ENCODE measurements at regions not wholly inside any gene's neighbourhood (a gene's known extent, or its start where the extent isn't known, plus 50 kb on each side); places are given as distances from the start of the nearest gene placed in this dataset.

DNA sequence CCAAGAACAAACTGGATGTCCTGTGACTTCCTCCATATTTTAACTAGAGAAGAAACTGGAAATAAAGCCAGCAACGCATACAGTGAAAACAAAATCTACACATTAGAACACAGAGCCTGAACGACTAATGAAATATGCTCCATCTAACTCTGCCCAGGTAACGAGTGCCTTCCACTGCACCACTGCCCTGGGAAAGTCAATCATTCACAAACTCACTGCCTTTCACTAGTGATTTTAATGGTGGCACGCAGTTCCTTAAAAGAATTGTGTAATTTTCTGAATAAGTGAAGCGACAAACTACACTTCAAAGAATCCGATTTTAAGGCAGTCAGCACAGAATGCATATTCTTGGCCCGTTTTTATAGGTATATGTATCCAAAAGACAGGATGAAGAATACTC lies 416.0 kb downstream of the SHQ1 start:
- Histone ChIP-seq H3K27ac (ENCODE audit: insufficient read depth, low read length, poor library complexity, severe bottlenecking) (no peak overlapping the region), H3K36me3 (ENCODE audit: control insufficient read depth, insufficient read depth, low read length) (no peaks in the 10 kb centered on the region), H3K4me1 (ENCODE audit: control insufficient read depth, insufficient read depth, low read length, poor library complexity, severe bottlenecking) (peaks cover 10% of the 10 kb centered on the region), H3K4me3 (ENCODE audit: insufficient read depth, low read depth, low read length, poor library complexity, severe bottlenecking) (no peak overlapping the region), H3K9me3 (ENCODE audit: control insufficient read depth, low read length) (no peaks in the 10 kb centered on the region), H3K27me3 (replicated peaks; ENCODE audit: control insufficient read depth, insufficient read depth, low read length, poor library complexity, severe bottlenecking) (no peaks in the 10 kb centered on the region)
- DNase-seq = no peak

DNA sequence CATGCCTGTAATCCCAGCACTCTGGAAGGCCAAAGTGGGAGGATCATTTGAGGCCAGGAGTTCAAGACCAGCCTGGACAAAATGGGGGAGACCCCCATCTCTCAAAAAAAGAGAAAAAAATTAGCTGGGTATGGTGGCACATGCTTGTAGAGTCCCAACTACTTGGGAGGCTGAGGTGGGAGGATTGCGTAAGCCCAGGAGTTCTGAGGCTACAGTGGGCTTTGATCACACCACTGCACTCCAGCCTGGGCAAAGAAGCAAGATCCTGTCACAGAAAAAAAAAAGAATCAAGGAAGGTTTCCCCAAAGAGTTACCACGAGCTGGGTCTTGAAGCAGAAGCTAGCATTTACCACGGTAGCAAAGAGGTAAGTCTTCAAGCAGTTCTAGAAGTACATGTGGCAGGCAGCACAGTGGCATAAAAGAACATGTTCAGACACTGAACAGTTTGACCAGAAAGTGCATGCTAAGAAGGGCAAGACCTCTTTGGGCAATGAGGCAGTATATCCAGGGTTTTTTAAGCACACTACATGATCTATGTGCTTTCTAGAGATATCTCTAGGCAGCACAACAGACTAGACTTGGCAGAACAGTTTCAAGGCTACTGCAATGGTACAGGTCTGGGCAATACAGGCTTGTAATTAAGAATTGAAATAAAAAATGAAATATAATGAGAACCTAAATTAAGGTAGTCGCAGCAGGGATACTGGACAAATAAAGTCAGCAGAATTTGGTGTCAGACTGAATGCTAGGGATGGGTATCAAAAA lies 418.5 kb downstream of the SHQ1 start:
- no peaks in the 10 kb centered on the region for H3K36me3 ChIP-seq (ENCODE audit: control insufficient read depth, insufficient read depth, low read length)
- no peak overlapping the region for H3K27ac ChIP-seq (ENCODE audit: insufficient read depth, low read length, poor library complexity, severe bottlenecking)
- H3K9me3 ChIP-seq (ENCODE audit: control insufficient read depth, low read length) = no peaks in the 10 kb centered on the region
- DNase-seq = no peak
- no peak overlapping the region for H3K4me3 ChIP-seq (ENCODE audit: insufficient read depth, low read depth, low read length, poor library complexity, severe bottlenecking)
- H3K4me1 ChIP-seq (ENCODE audit: control insufficient read depth, insufficient read depth, low read length, poor library complexity, severe bottlenecking) = peaks cover 16% of the 10 kb centered on the region
- no peaks in the 10 kb centered on the region for H3K27me3 ChIP-seq (replicated peaks; ENCODE audit: control insufficient read depth, insufficient read depth, low read length, poor library complexity, severe bottlenecking)

DNA sequence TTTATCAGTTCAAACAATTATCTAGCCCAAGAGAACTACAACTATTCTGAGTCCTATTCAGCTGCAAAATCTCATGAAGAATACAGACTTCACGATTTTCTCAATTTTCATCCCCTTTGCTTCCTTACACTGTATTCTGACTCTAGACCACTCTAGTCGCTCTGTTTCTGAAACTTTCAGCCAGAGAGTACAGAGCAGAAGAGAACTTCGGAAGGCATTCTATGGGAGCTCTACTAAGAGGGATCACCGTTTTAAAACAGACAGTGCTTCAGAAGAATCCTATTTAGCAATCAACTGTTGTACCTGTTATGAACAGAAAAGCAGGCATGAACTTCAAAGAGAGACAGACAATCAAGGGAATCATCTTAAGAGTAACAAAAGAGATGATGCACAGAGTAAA lies 419.4 kb downstream of the SHQ1 start:
- Histone ChIP-seq H3K9me3 (ENCODE audit: control insufficient read depth, low read length) (no peaks in the 10 kb centered on the region), H3K36me3 (ENCODE audit: control insufficient read depth, insufficient read depth, low read length) (no peaks in the 10 kb centered on the region), H3K27me3 (replicated peaks; ENCODE audit: control insufficient read depth, insufficient read depth, low read length, poor library complexity, severe bottlenecking) (no peaks in the 10 kb centered on the region), H3K4me3 (ENCODE audit: insufficient read depth, low read depth, low read length, poor library complexity, severe bottlenecking) (no peak overlapping the region), H3K4me1 (ENCODE audit: control insufficient read depth, insufficient read depth, low read length, poor library complexity, severe bottlenecking) (peaks cover 16% of the 10 kb centered on the region), H3K27ac (ENCODE audit: insufficient read depth, low read length, poor library complexity, severe bottlenecking) (no peak overlapping the region)
- no peak for DNase-seq

DNA sequence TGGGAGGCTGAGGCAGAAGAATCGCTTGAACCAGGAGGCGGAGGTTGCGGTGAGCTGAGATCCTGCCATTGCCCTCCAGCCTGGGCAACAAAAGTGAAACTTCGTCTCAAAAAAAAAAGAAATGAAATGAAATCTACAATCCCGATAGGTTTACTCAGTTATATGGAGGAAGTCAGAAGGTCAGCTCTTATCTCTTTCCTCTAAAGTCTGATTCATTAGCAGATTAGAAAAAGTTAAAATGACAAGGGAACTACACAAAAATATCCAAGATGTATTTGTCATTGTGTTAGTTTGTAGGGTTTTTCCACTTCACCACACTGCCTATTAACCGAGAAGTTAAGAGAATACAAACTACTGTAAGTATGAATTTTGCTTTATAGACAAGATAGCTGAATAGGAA lies 420.6 kb downstream of the SHQ1 start:
- no peak for DNase-seq
- Histone ChIP-seq H3K9me3 (ENCODE audit: control insufficient read depth, low read length) (no peaks in the 10 kb centered on the region), H3K36me3 (ENCODE audit: control insufficient read depth, insufficient read depth, low read length) (no peaks in the 10 kb centered on the region), H3K4me1 (ENCODE audit: control insufficient read depth, insufficient read depth, low read length, poor library complexity, severe bottlenecking) (peaks cover 16% of the 10 kb centered on the region), H3K27ac (ENCODE audit: insufficient read depth, low read length, poor library complexity, severe bottlenecking) (no peak overlapping the region), H3K4me3 (ENCODE audit: insufficient read depth, low read depth, low read length, poor library complexity, severe bottlenecking) (peak overlapping the region; percentile 10), H3K27me3 (replicated peaks; ENCODE audit: control insufficient read depth, insufficient read depth, low read length, poor library complexity, severe bottlenecking) (no peaks in the 10 kb centered on the region)

GRCh38 chr3:72426618-72427397 lies 421.4 kb downstream of the SHQ1 start:
- H3K4me1 ChIP-seq (ENCODE audit: control insufficient read depth, insufficient read depth, low read length, poor library complexity, severe bottlenecking) = peaks cover 16% of the 10 kb centered on the region
- H3K9me3 ChIP-seq (ENCODE audit: control insufficient read depth, low read length) = no peaks in the 10 kb centered on the region
- no peak for DNase-seq
- H3K36me3 ChIP-seq (ENCODE audit: control insufficient read depth, insufficient read depth, low read length) = peaks cover 3% of the 10 kb centered on the region
- H3K27ac ChIP-seq (ENCODE audit: insufficient read depth, low read length, poor library complexity, severe bottlenecking) = no peak overlapping the region
- no peak overlapping the region for H3K4me3 ChIP-seq (ENCODE audit: insufficient read depth, low read depth, low read length, poor library complexity, severe bottlenecking)
- H3K27me3 ChIP-seq (replicated peaks; ENCODE audit: control insufficient read depth, insufficient read depth, low read length, poor library complexity, severe bottlenecking) = no peaks in the 10 kb centered on the region

DNA sequence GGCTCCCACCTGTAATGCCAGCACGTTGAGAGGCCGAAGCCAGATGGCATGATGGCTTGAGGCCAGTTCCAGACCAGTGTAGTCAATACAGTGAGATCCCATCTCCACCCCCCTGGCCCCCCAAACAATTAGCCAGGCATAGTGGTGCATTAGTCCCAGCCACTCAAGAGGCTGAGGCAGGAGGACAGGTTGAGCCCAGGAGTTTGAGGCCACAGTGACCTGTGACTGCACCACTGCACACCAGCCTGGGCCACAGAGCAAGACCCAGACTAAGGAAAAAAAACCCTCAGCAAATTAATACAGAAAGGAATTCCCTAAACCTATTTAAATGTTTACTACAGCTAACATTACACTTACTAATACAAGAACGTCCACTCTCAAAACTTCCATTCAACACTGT lies 424.6 kb downstream of the SHQ1 start:
- Histone ChIP-seq H3K27me3 (replicated peaks; ENCODE audit: control insufficient read depth, insufficient read depth, low read length, poor library complexity, severe bottlenecking) (no peaks in the 10 kb centered on the region), H3K4me1 (ENCODE audit: control insufficient read depth, insufficient read depth, low read length, poor library complexity, severe bottlenecking) (peaks cover 21% of the 10 kb centered on the region), H3K27ac (ENCODE audit: insufficient read depth, low read length, poor library complexity, severe bottlenecking) (no peak overlapping the region), H3K36me3 (ENCODE audit: control insufficient read depth, insufficient read depth, low read length) (peaks cover 3% of the 10 kb centered on the region), H3K4me3 (ENCODE audit: insufficient read depth, low read depth, low read length, poor library complexity, severe bottlenecking) (no peak overlapping the region), H3K9me3 (ENCODE audit: control insufficient read depth, low read length) (no peaks in the 10 kb centered on the region)
- no peak for DNase-seq

DNA sequence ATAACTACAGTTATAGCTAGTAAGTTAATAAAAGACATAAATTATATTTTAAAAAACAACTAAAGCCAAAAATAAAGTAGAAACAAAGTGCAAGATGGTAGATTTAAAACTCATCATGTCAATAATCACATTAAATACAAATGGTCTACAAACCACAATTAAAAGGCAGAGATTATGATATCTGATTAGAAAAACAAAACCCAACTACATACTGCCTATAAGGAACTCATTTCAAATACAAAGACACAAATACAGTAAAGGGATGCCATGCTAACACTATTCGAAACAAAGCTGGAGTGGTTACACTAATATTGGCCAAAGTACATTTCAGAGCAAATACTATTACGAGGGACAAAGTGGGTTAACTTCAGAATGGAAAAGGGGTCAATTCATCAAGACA lies 426.5 kb downstream of the SHQ1 start:
- H3K27ac ChIP-seq (ENCODE audit: insufficient read depth, low read length, poor library complexity, severe bottlenecking) = no peak overlapping the region
- DNase-seq = no peak
- H3K4me1 ChIP-seq (ENCODE audit: control insufficient read depth, insufficient read depth, low read length, poor library complexity, severe bottlenecking) = peaks cover 10% of the 10 kb centered on the region
- H3K4me3 ChIP-seq (ENCODE audit: insufficient read depth, low read depth, low read length, poor library complexity, severe bottlenecking) = no peak overlapping the region
- H3K9me3 ChIP-seq (ENCODE audit: control insufficient read depth, low read length) = no peaks in the 10 kb centered on the region
- H3K27me3 ChIP-seq (replicated peaks; ENCODE audit: control insufficient read depth, insufficient read depth, low read length, poor library complexity, severe bottlenecking) = no peaks in the 10 kb centered on the region
- peaks cover 3% of the 10 kb centered on the region for H3K36me3 ChIP-seq (ENCODE audit: control insufficient read depth, insufficient read depth, low read length)

GRCh38 chr3:72421126-72421525 lies 427.1 kb downstream of the SHQ1 start:
- H3K27ac ChIP-seq (ENCODE audit: insufficient read depth, low read length, poor library complexity, severe bottlenecking) = no peak overlapping the region
- peaks cover 8% of the 10 kb centered on the region for H3K4me1 ChIP-seq (ENCODE audit: control insufficient read depth, insufficient read depth, low read length, poor library complexity, severe bottlenecking)
- peaks cover 3% of the 10 kb centered on the region for H3K36me3 ChIP-seq (ENCODE audit: control insufficient read depth, insufficient read depth, low read length)
- no peak for DNase-seq
- H3K4me3 ChIP-seq (ENCODE audit: insufficient read depth, low read depth, low read length, poor library complexity, severe bottlenecking) = no peak overlapping the region
- no peaks in the 10 kb centered on the region for H3K27me3 ChIP-seq (replicated peaks; ENCODE audit: control insufficient read depth, insufficient read depth, low read length, poor library complexity, severe bottlenecking)
- no peaks in the 10 kb centered on the region for H3K9me3 ChIP-seq (ENCODE audit: control insufficient read depth, low read length)

- Histone ChIP-seq H3K9me3 (ENCODE audit: control insufficient read depth, low read length) (no peaks in the 10 kb centered on the region), H3K4me3 (ENCODE audit: insufficient read depth, low read depth, low read length, poor library complexity, severe bottlenecking) (no peak overlapping the region), H3K27ac (ENCODE audit: insufficient read depth, low read length, poor library complexity, severe bottlenecking) (no peak overlapping the region), H3K36me3 (ENCODE audit: control insufficient read depth, insufficient read depth, low read length) (peaks cover 3% of the 10 kb centered on the region), H3K4me1 (ENCODE audit: control insufficient read depth, insufficient read depth, low read length, poor library complexity, severe bottlenecking) (peaks cover 8% of the 10 kb centered on the region), H3K27me3 (replicated peaks; ENCODE audit: control insufficient read depth, insufficient read depth, low read length, poor library complexity, severe bottlenecking) (no peaks in the 10 kb centered on the region)
- DNase-seq = no peak
These were observed 429.4 kb downstream of the SHQ1 start for GRCh38 chr3:72418856-72419255.

GRCh38 chr3:72418244-72418643 lies 430.0 kb downstream of the SHQ1 start:
- Histone ChIP-seq H3K27me3 (replicated peaks; ENCODE audit: control insufficient read depth, insufficient read depth, low read length, poor library complexity, severe bottlenecking) (no peaks in the 10 kb centered on the region), H3K4me1 (ENCODE audit: control insufficient read depth, insufficient read depth, low read length, poor library complexity, severe bottlenecking) (peaks cover 8% of the 10 kb centered on the region), H3K4me3 (ENCODE audit: insufficient read depth, low read depth, low read length, poor library complexity, severe bottlenecking) (no peak overlapping the region), H3K9me3 (ENCODE audit: control insufficient read depth, low read length) (no peaks in the 10 kb centered on the region), H3K27ac (ENCODE audit: insufficient read depth, low read length, poor library complexity, severe bottlenecking) (no peak overlapping the region), H3K36me3 (ENCODE audit: control insufficient read depth, insufficient read depth, low read length) (peaks cover 3% of the 10 kb centered on the region)
- DNase-seq = no peak
